Heart right ventricle (tissue), 16 donors: ENCODE measurements at regions not wholly inside any gene's neighbourhood (a gene's known extent, or its start where the extent isn't known, plus 50 kb on each side); places are given as distances from the start of the nearest gene placed in this dataset.
"Not testable (repeated sequence)": the region's sequence is repeated elsewhere in the genome, so short reads cannot be mapped to it uniquely, and the experiment has no call there.

Source experiments
- ATAC-seq, 8 donors: fragments of 200-7000 bp; cut with Tn5 transposase; one replicate each; pipeline ENCODE4 v1.9.1; 2020; ENCODE audit warnings: mild to moderate bottlenecking in 8 of 8, moderate library complexity in 8 of 8, moderate number of reproducible peaks in 1 of 8
- DNase-seq, 2 donors: peaks; one replicate each; pipeline ENCODE4 v3.0.0-alpha.2; 2020
- H3K27ac ChIP-seq, 10 donors: fragments of 200-600 bp; sonication (generic) in 2 of 10; one replicate each; pipeline versions ENCODE4 v1.5.0 to v1.8.0; 2020 to 2022; ENCODE audit warnings: mild to moderate bottlenecking in 3 of 10
- H3K27me3 ChIP-seq, 7 donors: fragments of 200-600 bp; one replicate each; pipeline ENCODE4 v1.8.0; 2021 to 2022; ENCODE audit warnings: mild to moderate bottlenecking in 2 of 7
- H3K36me3 ChIP-seq, 9 donors: fragments of 200-600 bp; sonication (generic) in 1 of 9; one replicate each; pipeline versions ENCODE4 v1.5.0 to v1.8.0; 2020 to 2022; ENCODE audit warnings: mild to moderate bottlenecking in 2 of 9
- H3K4me1 ChIP-seq, 9 donors: fragments of 200-600 bp; sonication (generic) in 1 of 9; one replicate each; pipeline versions ENCODE4 v1.5.0 to v1.8.0; 2020 to 2022; ENCODE audit warnings: mild to moderate bottlenecking in 4 of 9
- H3K4me3 ChIP-seq, 10 donors: fragments of 200-600 bp; sonication (generic) in 2 of 10; one replicate each; pipeline versions ENCODE4 v1.5.0 to v1.8.0; 2020 to 2022; ENCODE audit warnings: mild to moderate bottlenecking in 7 of 10, moderate library complexity in 2 of 10
- H3K9me3 ChIP-seq, 11 donors: fragments of 200-600 bp in 10 of 11; sonication (generic) in 2 of 11; one replicate each; pipeline versions ENCODE4 v1.5.0 to v1.8.0; 2013 to 2022; ENCODE audit warnings: mild to moderate bottlenecking in 2 of 11, control low read depth in 1 of 11, moderate library complexity in 1 of 11
- CTCF ChIP-seq, 9 donors: fragments of 200-600 bp; sonication (generic) in 2 of 9; IDR thresholded peaks; one replicate each; pipeline versions ENCODE4 v1.5.0 to v1.8.0; 2021 to 2022; ENCODE audit warnings: antibody characterized with exemption in 9 of 9, mild to moderate bottlenecking in 5 of 9, moderate library complexity in 1 of 9
- WGBS, 2 donors: extraction: QIAGEN DNeasy Blood & Tissue Kit; methylation state at CpG; one replicate each; pipeline ENCODE4 v1.1.7; 2013; ENCODE audit warnings: inconsistent platforms in 1 of 2; 5-methylcytosine and 5-hydroxymethylcytosine counted together
- intact Hi-C, 10 donors: fragments of 100-400 bp; cut with DNase I; formaldehyde crosslinking; loops; one replicate each; pipeline versions ENCODE4 v1.11.1 to v1.14.2; 2022
- donor health status: Arrhythmogenic right ventricular cardiomyopathy.
- donor health status: ischemic (EF 13 %, LVEDD 7.1; RV severe dilation, severe dysfunction).
- donor health status: healthy with polysubstance abuse.
- donor health status: DM: no; HTN: yes; CAD: no.
- donor health status: DM: no; HTN: no; CAD: no.
- donor health status: ischemic (EF 25% LVEDD 6.9; RV normal size, moderate dysfunction).
- donor health status: ischemic (EF 25% LVEDD 5.7; RV mildly dilated, moderate dysfunction).
- donor health status: healthy.
- donor health status: DM: yes; HTN: yes; CAD: no.
- donor health status: Ischemic cardiomyopathy.
- donor health status: ischemic (EF 35%, LVEDD 5.7; RV mildly dilated, moderate dysfunction).
- donor health status: nonischemic (EF 11% LVEDD 7.7; RV severe dilation, severe dysfunction).
- donor health status: DM: yes; HTN: yes; CAD: no.
- donor health status: PGD.
- donor health status: ischemic (EF 29% LVEDD 5.4; RV normal size, mild dysfunction).
- donor health status: nonischemic (EF 23%, LVEDD 6.1; RV moderate dilation, normal function).

GRCh38 chrX:114015966-114016365 is 567.9 kb upstream of the HTR2C start:
- no peak for TF ChIP-seq CTCF (IDR thresholded peaks at IDR 0.05)

GRCh38 chrX:114006664-114007063 is 577.2 kb upstream of the HTR2C start:
- no peak for TF ChIP-seq CTCF (IDR thresholded peaks at IDR 0.05)
- no peak for DNase-seq
- H3K27ac ChIP-seq: no peak overlapping the region
- H3K36me3 ChIP-seq: no peaks in the 10 kb centered on the region
- WGBS, 2 donors: 76 to 82% methylated on average over 3 of the region's 3 CpGs
- no peak overlapping the region for H3K4me3 ChIP-seq
- intact Hi-C loops: no loop called here
- no peaks in the 10 kb centered on the region for H3K27me3 ChIP-seq
- no peak for ATAC-seq
- no peaks in the 10 kb centered on the region for H3K4me1 ChIP-seq
- no peaks in the 10 kb centered on the region for H3K9me3 ChIP-seq

More at GRCh38 chrX:114015966-114016365, 567.9 kb upstream of the HTR2C start:
- DNase-seq: no peak
- H3K4me3 ChIP-seq: no peak overlapping the region
- 83 to 84% methylated on average over 6 of the region's 6 CpGs for WGBS, 2 donors
- H3K36me3 ChIP-seq: no peaks in the 10 kb centered on the region
- H3K27me3 ChIP-seq: no peaks in the 10 kb centered on the region
- no peaks in the 10 kb centered on the region for H3K4me1 ChIP-seq
- intact Hi-C loops: no loop called here
- no peak overlapping the region for H3K27ac ChIP-seq
- ATAC-seq: no peak
- H3K9me3 ChIP-seq: no peaks in the 10 kb centered on the region

DNA sequence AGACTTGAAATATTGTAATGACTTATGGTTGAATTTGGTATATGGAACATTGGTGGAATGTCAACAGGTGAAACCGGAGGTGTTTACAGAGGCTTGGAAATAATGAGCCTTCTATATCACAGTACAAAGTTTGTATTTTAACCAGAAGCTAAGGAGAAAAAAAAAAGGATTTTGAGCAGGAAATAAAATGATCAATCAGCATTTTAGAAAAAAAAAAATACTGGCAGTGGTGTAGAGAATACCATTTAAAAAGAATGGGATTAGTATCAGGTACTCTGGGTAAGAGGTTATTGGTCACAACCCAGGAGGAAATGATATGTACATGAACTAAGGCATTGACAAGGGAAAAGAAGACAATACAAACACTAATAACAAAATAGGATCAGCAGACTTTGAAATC is 587.1 kb upstream of the HTR2C start:
- no peak overlapping the region for H3K27ac ChIP-seq
- intact Hi-C loops: no loop called here
- H3K9me3 ChIP-seq: no peaks in the 10 kb centered on the region
- 94 to 96% methylated on average over 1 of the region's 1 CpG for WGBS, 2 donors
- DNase-seq (no peak), ATAC-seq (no peak)
- no peak for TF ChIP-seq CTCF (IDR thresholded peaks at IDR 0.05)
- H3K4me1 ChIP-seq: no peaks in the 10 kb centered on the region
- H3K27me3 ChIP-seq: peaks cover 0 to 23% (median 0%) of the 10 kb centered on the region in 7 donors
- no peak overlapping the region for H3K4me3 ChIP-seq
- no peaks in the 10 kb centered on the region for H3K36me3 ChIP-seq

DNA sequence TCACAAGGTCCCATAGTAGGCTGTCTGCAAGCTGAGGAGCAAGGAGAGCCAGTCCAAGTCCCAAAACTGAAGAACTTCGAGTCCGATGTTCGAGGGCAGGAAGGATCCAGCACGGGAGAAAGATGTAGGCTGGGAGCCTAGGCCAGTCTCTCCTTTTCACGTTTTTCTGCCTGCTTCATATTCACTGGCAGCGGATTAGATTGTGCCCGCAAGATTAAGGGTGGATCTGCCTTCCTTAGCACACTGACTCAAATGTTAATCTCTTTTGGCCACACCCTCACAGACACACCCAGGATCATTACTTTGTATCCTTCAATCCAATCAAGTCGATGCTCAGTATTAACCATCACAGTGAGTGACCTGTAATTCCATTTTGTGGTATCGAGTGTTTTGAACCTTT is 592.2 kb upstream of the HTR2C start:
- H3K9me3 ChIP-seq, H3K4me1 ChIP-seq, DNase-seq, intact Hi-C loops, H3K4me3 ChIP-seq, ATAC-seq, H3K36me3 ChIP-seq, H3K27ac ChIP-seq: not testable (repeated sequence)
- peaks cover 0 to 32% (median 0%) of the 10 kb centered on the region in 7 donors for H3K27me3 ChIP-seq
- WGBS, 2 donors: 81 to 87% methylated on average over 9 of the region's 9 CpGs

- H3K9me3 ChIP-seq, H3K4me1 ChIP-seq, DNase-seq, intact Hi-C loops, H3K27ac ChIP-seq, H3K36me3 ChIP-seq, H3K4me3 ChIP-seq, ATAC-seq: not testable (repeated sequence)
- 30 to 42% methylated on average over 5 of the region's 5 CpGs for WGBS, 2 donors
- H3K27me3 ChIP-seq: peaks cover 0 to 33% (median 0%) of the 10 kb centered on the region in 7 donors
Observed at GRCh38 chrX:113990669-113991068, 593.2 kb upstream of the HTR2C start.

GRCh38 chrX:113988315-113988935 is 595.5 kb upstream of the HTR2C start:
- H3K36me3 ChIP-seq, intact Hi-C loops, H3K27ac ChIP-seq, H3K4me3 ChIP-seq, H3K4me1 ChIP-seq, DNase-seq, H3K9me3 ChIP-seq, ATAC-seq: not testable (repeated sequence)
- peaks cover 0 to 41% (median 0%) of the 10 kb centered on the region in 7 donors for H3K27me3 ChIP-seq
- WGBS, 2 donors: 77 to 78% methylated on average over 9 to 10 of the region's 10 CpGs
